ENCODE measurements at regions not wholly inside any gene's neighbourhood (a gene's known extent, or its start where the extent isn't known, plus 50 kb on each side); places are given as distances from the start of the nearest gene placed in this dataset.

DNA sequence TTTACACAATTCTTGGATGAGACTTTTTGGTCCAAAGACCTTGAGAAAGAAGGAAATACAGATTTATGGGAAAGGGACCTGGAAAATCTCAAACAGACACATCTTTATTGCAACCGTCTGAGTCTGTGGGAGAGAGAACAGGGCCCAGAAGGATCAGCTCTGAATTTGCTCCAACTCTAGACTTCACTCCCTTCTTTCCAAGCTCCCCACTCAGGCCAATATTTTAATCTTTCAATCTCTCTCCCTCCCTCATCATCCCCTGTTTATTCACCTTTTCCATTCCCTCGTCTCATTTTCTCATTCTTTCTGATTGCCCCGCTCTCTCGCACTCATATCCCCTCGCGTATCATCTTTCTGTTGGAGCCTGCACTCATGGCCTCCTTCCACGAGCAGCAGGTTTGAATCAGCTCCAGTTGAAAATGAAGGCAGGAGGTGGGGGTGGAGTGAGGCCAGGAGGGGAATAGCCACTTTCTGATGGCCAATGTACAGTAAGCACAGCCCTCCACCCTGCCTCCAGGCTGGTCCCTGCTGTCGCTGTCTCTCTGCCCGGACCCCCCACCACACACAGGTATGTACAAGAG lies 63.6 kb upstream of the BOC start:
- peaks cover 15% of the 10 kb centered on the region for H3K4me1 ChIP-seq (ENCODE audit: low read depth)
- no peaks in the 10 kb centered on the region for H3K27me3 ChIP-seq
- H3K36me3 ChIP-seq, result no peaks in the 10 kb centered on the region
- no peaks in the 10 kb centered on the region for H3K9me3 ChIP-seq (ENCODE audit: low read depth)
- no peak overlapping the region for H3K4me3 ChIP-seq
- TF ChIP-seq, protein P1, sequence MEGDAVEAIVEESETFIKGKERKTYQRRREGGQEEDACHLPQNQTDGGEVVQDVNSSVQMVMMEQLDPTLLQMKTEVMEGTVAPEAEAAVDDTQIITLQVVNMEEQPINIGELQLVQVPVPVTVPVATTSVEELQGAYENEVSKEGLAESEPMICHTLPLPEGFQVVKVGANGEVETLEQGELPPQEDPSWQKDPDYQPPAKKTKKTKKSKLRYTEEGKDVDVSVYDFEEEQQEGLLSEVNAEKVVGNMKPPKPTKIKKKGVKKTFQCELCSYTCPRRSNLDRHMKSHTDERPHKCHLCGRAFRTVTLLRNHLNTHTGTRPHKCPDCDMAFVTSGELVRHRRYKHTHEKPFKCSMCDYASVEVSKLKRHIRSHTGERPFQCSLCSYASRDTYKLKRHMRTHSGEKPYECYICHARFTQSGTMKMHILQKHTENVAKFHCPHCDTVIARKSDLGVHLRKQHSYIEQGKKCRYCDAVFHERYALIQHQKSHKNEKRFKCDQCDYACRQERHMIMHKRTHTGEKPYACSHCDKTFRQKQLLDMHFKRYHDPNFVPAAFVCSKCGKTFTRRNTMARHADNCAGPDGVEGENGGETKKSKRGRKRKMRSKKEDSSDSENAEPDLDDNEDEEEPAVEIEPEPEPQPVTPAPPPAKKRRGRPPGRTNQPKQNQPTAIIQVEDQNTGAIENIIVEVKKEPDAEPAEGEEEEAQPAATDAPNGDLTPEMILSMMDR (IDR thresholded peaks at IDR 0.05; ENCODE audit: low read depth, low read length), result no peak
- no peak overlapping the region for H3K27ac ChIP-seq
- DNase-seq (ENCODE audit: low read depth in 1 of 2, low spot score in 1 of 2), result no peak

DNA sequence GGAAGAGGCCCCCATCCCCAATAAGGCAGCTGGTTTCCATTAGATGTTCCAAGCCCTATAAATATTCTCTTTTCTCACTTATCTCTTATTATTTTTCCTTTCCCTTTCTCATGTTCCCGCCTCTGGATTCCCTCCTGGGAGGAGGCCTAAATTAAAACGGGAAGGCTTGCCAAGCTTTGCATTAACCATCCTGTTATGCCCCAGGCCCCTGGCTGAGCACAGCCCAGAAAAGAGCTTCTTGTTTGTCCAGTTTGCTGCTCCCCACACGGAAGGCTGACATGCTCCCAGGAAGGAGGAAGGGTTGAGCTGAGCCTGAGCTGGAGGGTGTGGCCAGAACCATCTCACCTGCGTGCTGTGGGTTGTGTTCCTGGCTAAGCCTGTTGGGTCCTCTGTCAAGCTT lies 63.1 kb upstream of the BOC start:
- Histone ChIP-seq H3K9me3 (ENCODE audit: low read depth) (no peaks in the 10 kb centered on the region), H3K4me3 (no peak overlapping the region), H3K36me3 (no peaks in the 10 kb centered on the region), H3K27ac (no peak overlapping the region), H3K27me3 (no peaks in the 10 kb centered on the region), H3K4me1 (ENCODE audit: low read depth) (peaks cover 15% of the 10 kb centered on the region)
- no peak for DNase-seq (ENCODE audit: low read depth in 1 of 2, low spot score in 1 of 2)
- TF ChIP-seq, protein P1 (IDR thresholded peaks at IDR 0.05; ENCODE audit: low read depth, low read length), result no peak

DNA sequence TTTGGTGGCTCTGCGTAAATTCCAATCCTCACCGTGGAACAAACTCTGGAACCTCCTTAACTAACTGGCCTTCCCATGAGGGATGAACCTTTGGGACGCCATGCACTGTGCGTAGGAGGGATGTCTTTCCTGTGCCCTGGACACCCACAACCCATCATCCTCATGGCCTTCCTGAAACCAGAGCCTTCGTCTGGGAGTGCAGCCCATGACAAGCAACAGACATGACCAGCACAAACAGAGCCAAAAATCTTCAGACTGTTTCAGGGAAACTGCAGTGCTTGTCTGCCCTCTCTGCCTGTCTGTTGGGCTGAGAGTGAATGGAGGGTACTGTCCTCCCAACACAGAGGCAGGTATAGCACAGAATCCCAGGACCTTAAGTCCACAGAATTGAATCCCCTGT lies 61.1 kb upstream of the BOC start:
- no peaks in the 10 kb centered on the region for H3K36me3 ChIP-seq
- H3K4me1 ChIP-seq (ENCODE audit: low read depth), result peaks cover 15% of the 10 kb centered on the region
- TF ChIP-seq, protein P1 (IDR thresholded peaks at IDR 0.05; ENCODE audit: low read depth, low read length), result no peak
- H3K27me3 ChIP-seq, result no peaks in the 10 kb centered on the region
- no peak overlapping the region for H3K27ac ChIP-seq
- H3K4me3 ChIP-seq, result no peak overlapping the region
- no peaks in the 10 kb centered on the region for H3K9me3 ChIP-seq (ENCODE audit: low read depth)
- DNase-seq (ENCODE audit: low read depth in 1 of 2, low spot score in 1 of 2), result no peak

DNA sequence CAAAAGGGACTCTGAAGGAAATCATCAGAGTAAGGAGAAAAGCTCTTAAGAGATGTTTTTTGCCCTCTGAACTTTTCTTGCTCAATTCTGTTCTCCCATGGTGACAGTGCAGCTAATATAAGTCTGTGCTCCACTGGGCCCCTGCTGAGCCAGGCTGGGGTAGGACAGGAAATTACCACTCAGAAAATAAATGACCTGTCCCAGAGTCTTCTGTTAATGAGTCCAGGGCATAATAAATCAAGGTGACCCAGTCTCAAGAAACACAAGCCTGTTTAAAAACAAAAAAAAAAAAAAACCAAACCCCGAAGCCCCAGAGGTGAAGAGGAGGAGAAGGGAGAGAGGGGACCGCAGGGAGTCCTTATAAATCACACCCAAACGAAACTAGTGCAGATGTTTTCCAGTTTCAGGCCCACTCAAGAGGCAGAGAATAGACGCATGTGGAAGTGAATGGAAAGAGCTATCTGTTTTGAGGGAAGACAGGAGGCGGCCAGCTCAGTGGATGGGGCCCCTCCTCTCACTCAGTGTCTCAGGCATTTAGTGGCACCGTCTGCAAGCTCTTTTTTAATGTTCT lies 59.8 kb upstream of the BOC start:
- DNase-seq (ENCODE audit: low read depth in 1 of 2, low spot score in 1 of 2), result peak in 1 of 2 donors; percentile 58
- Histone ChIP-seq H3K4me3 (no peak overlapping the region), H3K27me3 (no peaks in the 10 kb centered on the region), H3K27ac (peak overlapping the region; percentile 67), H3K9me3 (ENCODE audit: low read depth) (no peaks in the 10 kb centered on the region), H3K4me1 (ENCODE audit: low read depth) (peaks cover 8% of the 10 kb centered on the region), H3K36me3 (no peaks in the 10 kb centered on the region)
- TF ChIP-seq, protein P1 (IDR thresholded peaks at IDR 0.05; ENCODE audit: low read depth, low read length), result no peak

DNA sequence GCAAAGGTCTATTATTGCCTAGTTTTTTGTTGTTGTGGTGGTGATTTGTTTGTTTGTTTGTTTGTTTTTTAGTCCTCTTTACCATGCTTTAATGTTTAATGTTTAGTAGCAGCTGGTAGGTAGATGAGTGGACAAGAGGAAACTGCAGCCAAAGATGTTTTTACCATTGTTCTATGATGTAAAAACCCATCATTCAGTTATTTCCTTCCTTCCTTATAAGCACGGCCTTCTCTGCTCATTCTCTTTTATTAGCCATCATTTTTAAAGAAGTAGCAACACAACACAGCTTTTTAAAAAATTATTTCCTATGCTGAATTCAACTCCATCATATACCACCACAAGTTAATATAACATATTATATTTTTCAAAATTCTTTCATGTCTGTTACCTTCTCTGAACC lies 58.5 kb upstream of the BOC start:
- DNase-seq (ENCODE audit: low read depth in 1 of 2, low spot score in 1 of 2), result no peak
- H3K27ac ChIP-seq, result no peak overlapping the region
- H3K27me3 ChIP-seq, result no peaks in the 10 kb centered on the region
- no peak overlapping the region for H3K4me3 ChIP-seq
- no peaks in the 10 kb centered on the region for H3K36me3 ChIP-seq
- H3K4me1 ChIP-seq (ENCODE audit: low read depth), result peaks cover 8% of the 10 kb centered on the region
- no peaks in the 10 kb centered on the region for H3K9me3 ChIP-seq (ENCODE audit: low read depth)
- TF ChIP-seq, protein P1 (IDR thresholded peaks at IDR 0.05; ENCODE audit: low read depth, low read length), result no peak

All from cardiac muscle cell (in vitro differentiated cells and primary cell).